GM23338 (cell line): ENCODE measurements at regions not wholly inside any gene's neighbourhood (a gene's known extent, or its start where the extent isn't known, plus 50 kb on each side); places are given as distances from the start of the nearest gene placed in this dataset.

Experiments used
- ATAC-seq: fragments of 200-7000 bp; cut with Tn5 transposase; 3 replicates; pipeline ENCODE4 v1.9.1; 2020
- DNase-seq: peaks from one replicate; pipeline ENCODE4 v3.0.0-alpha.2; 2015; ENCODE audit warnings: low spot score
- H2AFZ ChIP-seq: fragments of 200-600 bp; sonication (generic); 2 replicates; pipeline ENCODE4 v1.8.0; 2016; ENCODE audit warnings: antibody characterized with exemption, mild to moderate bottlenecking, moderate library complexity
- H3F3A ChIP-seq: fragments of 200-600 bp; sonication (generic); replicated peaks from 2 replicates; pipeline ENCODE4 v1.8.0; 2017; ENCODE audit warnings: antibody characterized with exemption, mixed run types, low read depth
- H3K27ac ChIP-seq: fragments of 200-600 bp; sonication (generic); 2 replicates; pipeline ENCODE4 v1.6.1; 2016; ENCODE audit warnings: low read depth
- H3K27me3 ChIP-seq: fragments of 200-600 bp; sonication (generic); 2 replicates; pipeline ENCODE4 v1.8.0; 2016; ENCODE audit warnings: mild to moderate bottlenecking, mixed run types, moderate library complexity; ENCODE audit not compliant: insufficient read depth
- H3K36me3 ChIP-seq: fragments of 200-600 bp; sonication (generic); 2 replicates; pipeline ENCODE4 v1.8.0; 2016; ENCODE audit warnings: mild to moderate bottlenecking; ENCODE audit not compliant: insufficient read depth
- H3K4me1 ChIP-seq: fragments of 200-600 bp; sonication (generic); 2 replicates; pipeline ENCODE4 v1.8.0; 2016; ENCODE audit warnings: mild to moderate bottlenecking, moderate library complexity; ENCODE audit not compliant: insufficient read depth
- H3K4me2 ChIP-seq: fragments of 200-600 bp; sonication (generic); 2 replicates; pipeline ENCODE4 v1.7.1; 2017; ENCODE audit warnings: mixed run types
- H3K4me3 ChIP-seq: fragments of 200-600 bp; sonication (generic); 2 replicates; pipeline ENCODE4 v1.6.1; 2016; ENCODE audit warnings: mixed run types
- H3K79me2 ChIP-seq: fragments of 200-600 bp; sonication (generic); replicated peaks from 2 replicates; pipeline ENCODE4 v1.8.0; 2017; ENCODE audit warnings: mild to moderate bottlenecking; ENCODE audit not compliant: insufficient read depth
- H3K9me2 ChIP-seq: fragments of 200-600 bp; sonication (generic); 2 replicates; pipeline ENCODE4 v1.8.0; 2017; ENCODE audit not compliant: insufficient read depth
- H4K20me1 ChIP-seq: fragments of 200-600 bp; sonication (generic); replicated peaks from 2 replicates; pipeline ENCODE4 v1.8.0; 2017; ENCODE audit warnings: mild to moderate bottlenecking; ENCODE audit not compliant: insufficient read depth
- H3K27ac Mint-ChIP-seq: 2 replicates; pipeline ENCODE4 v1.8.0; 2020; ENCODE audit warnings: inconsistent platforms, mild to moderate bottlenecking, moderate library complexity, mixed read lengths
- H3K27me3 Mint-ChIP-seq: 3 replicates; pipeline ENCODE4 v1.8.0; 2022; ENCODE audit warnings: low read depth, mild to moderate bottlenecking, moderate library complexity, mixed read lengths, inconsistent platforms; ENCODE audit not compliant: insufficient read depth, poor library complexity
- H3K36me3 Mint-ChIP-seq: 3 replicates; pipeline ENCODE4 v1.8.0; 2021; ENCODE audit warnings: low read depth, mild to moderate bottlenecking, inconsistent platforms, moderate library complexity, mixed read lengths
- H3K4me1 Mint-ChIP-seq: 3 replicates; pipeline ENCODE4 v1.8.0; 2020; ENCODE audit warnings: mild to moderate bottlenecking, inconsistent platforms, mixed read lengths
- H3K4me3 Mint-ChIP-seq: 3 replicates; pipeline ENCODE4 v1.8.0; 2021; ENCODE audit warnings: moderate library complexity, mild to moderate bottlenecking, inconsistent platforms, mixed read lengths
- H3K9me3 Mint-ChIP-seq: 3 replicates; pipeline ENCODE4 v1.8.0; 2020; ENCODE audit warnings: moderate library complexity, mild to moderate bottlenecking, inconsistent platforms, mixed read lengths
- CREB1 ChIP-seq: fragments of 250-450 bp; sonication (Bioruptor Pico); IDR thresholded peaks from 2 replicates; pipeline ENCODE4 v1.5.0; 2020; ENCODE audit warnings: low read depth, mild to moderate bottlenecking, moderate library complexity
- CTCF ChIP-seq, 2 experiments: fragments of 200-600 bp in 1 of 2; sonication (generic) in 1 of 2; conservative IDR thresholded peaks; 2 replicates each; pipeline versions ENCODE4 v1.5.1 to v1.6.1; 2016 to 2017; ENCODE audit warnings: antibody characterized with exemption in 2 of 2, low read depth in 2 of 2, mild to moderate bottlenecking in 2 of 2, moderate library complexity in 1 of 2
- ETS1 ChIP-seq: IDR thresholded peaks from 2 replicates; pipeline ENCODE4 v1.6.1; 2016; ENCODE audit warnings: antibody characterized with exemption
- EZH2 ChIP-seq: fragments of 200-600 bp; sonication (generic); IDR thresholded peaks from one replicate; pipeline ENCODE4 v1.8.0; 2017; ENCODE audit warnings: antibody characterized with exemption, mild to moderate bottlenecking, low read depth; ENCODE audit not compliant: unreplicated experiment
- EZH2phosphoT487 ChIP-seq: fragments of 200-600 bp; sonication (generic); IDR thresholded peaks from one replicate; pipeline ENCODE4 v1.8.1; 2018; ENCODE audit warnings: antibody characterized with exemption; ENCODE audit not compliant: unreplicated experiment
- JUNB ChIP-seq: IDR thresholded peaks from one replicate; pipeline ENCODE4 v1.6.1; 2016; ENCODE audit warnings: antibody characterized with exemption; ENCODE audit not compliant: unreplicated experiment
- NANOG ChIP-seq: IDR thresholded peaks from 2 replicates; pipeline ENCODE4 v1.6.1; 2016; ENCODE audit warnings: antibody characterized with exemption, borderline replicate concordance
- POLR2AphosphoS5 ChIP-seq: IDR thresholded peaks from 2 replicates; pipeline ENCODE4 v1.6.1; 2016; ENCODE audit warnings: antibody characterized with exemption, low read depth
- STAT1 ChIP-seq: IDR thresholded peaks from one replicate; pipeline ENCODE4 v1.6.1; 2016; ENCODE audit warnings: antibody characterized with exemption; ENCODE audit not compliant: unreplicated experiment
- ZNF114 ChIP-seq: fragments of 250-450 bp; sonication (Bioruptor Pico); IDR thresholded peaks from 2 replicates; pipeline ENCODE4 v1.5.0; 2020; ENCODE audit warnings: mild to moderate bottlenecking, moderate library complexity
- ZNF331 ChIP-seq: fragments of 250-450 bp; sonication (Bioruptor Pico); IDR thresholded peaks from 2 replicates; pipeline ENCODE4 v1.5.0; 2020; ENCODE audit warnings: low read depth, mild to moderate bottlenecking, moderate library complexity
- ZNF462 ChIP-seq: fragments of 250-450 bp; sonication (Bioruptor Pico); IDR thresholded peaks from 2 replicates; pipeline ENCODE4 v1.5.0; 2020; ENCODE audit warnings: mild to moderate bottlenecking, moderate library complexity
- TF ChIP-seq, protein P1 (sequence below): IDR thresholded peaks from one replicate; pipeline ENCODE4 v1.6.1; 2018; ENCODE audit warnings: antibody characterized with exemption; ENCODE audit not compliant: unreplicated experiment

DNA sequence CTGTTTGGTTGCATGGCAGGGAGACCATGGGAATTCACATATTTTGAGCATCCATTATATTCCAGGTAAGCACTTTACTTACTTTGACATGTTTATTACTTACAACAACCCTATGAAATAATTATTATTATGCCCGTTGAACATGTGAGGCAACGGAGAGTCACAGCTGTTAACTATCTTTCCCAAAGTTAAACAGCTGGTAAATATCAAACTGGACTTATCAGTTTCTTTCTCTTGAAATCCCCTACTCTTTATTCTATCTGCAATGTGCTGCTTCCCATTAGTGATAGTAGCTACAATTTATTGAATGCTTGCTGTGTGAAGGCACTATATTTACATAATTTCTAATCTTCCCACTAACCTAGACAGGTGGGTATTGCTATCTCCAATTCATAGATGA is 847.7 kb upstream of the MAP3K7 start:
- Histone ChIP-seq H3F3A (no peaks in the 10 kb centered on the region), H3K79me2 (no peaks in the 10 kb centered on the region), H3K9me2 (no peaks in the 10 kb centered on the region), H4K20me1 (no peaks in the 10 kb centered on the region), H3K27me3 (no peaks in the 10 kb centered on the region), H2AFZ (no peak overlapping the region), H3K4me1 (peaks cover 11% of the 10 kb centered on the region), H3K36me3 (no peaks in the 10 kb centered on the region), H3K27ac (no peak overlapping the region), H3K4me2 (no peak overlapping the region), H3K4me3 (no peak overlapping the region)
- H3K27ac Mint-ChIP-seq: no peak overlapping the region
- ATAC-seq: no peak
- no peak for TF ChIP-seq JUNB
- no peak for TF ChIP-seq ZNF331 (CRISPR knock-in tag)
- TF ChIP-seq, protein P1, sequence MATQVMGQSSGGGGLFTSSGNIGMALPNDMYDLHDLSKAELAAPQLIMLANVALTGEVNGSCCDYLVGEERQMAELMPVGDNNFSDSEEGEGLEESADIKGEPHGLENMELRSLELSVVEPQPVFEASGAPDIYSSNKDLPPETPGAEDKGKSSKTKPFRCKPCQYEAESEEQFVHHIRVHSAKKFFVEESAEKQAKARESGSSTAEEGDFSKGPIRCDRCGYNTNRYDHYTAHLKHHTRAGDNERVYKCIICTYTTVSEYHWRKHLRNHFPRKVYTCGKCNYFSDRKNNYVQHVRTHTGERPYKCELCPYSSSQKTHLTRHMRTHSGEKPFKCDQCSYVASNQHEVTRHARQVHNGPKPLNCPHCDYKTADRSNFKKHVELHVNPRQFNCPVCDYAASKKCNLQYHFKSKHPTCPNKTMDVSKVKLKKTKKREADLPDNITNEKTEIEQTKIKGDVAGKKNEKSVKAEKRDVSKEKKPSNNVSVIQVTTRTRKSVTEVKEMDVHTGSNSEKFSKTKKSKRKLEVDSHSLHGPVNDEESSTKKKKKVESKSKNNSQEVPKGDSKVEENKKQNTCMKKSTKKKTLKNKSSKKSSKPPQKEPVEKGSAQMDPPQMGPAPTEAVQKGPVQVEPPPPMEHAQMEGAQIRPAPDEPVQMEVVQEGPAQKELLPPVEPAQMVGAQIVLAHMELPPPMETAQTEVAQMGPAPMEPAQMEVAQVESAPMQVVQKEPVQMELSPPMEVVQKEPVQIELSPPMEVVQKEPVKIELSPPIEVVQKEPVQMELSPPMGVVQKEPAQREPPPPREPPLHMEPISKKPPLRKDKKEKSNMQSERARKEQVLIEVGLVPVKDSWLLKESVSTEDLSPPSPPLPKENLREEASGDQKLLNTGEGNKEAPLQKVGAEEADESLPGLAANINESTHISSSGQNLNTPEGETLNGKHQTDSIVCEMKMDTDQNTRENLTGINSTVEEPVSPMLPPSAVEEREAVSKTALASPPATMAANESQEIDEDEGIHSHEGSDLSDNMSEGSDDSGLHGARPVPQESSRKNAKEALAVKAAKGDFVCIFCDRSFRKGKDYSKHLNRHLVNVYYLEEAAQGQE: no peak
- TF ChIP-seq NANOG: no peak
- no peak for TF ChIP-seq POLR2AphosphoS5
- no peak for TF ChIP-seq ZNF114 (CRISPR knock-in tag)
- no peak for TF ChIP-seq EZH2phosphoT487
- TF ChIP-seq STAT1: no peak
- no peak for TF ChIP-seq CTCF (conservative IDR thresholded peaks at IDR 0.05; ENCODE audit: low read depth in 2 of 2)
- no peak for TF ChIP-seq CREB1 (CRISPR knock-in tag)
- no peak for TF ChIP-seq EZH2
- no peak for TF ChIP-seq ETS1
- TF ChIP-seq ZNF462 (CRISPR knock-in tag): no peak
- no peak overlapping the region for H3K4me3 Mint-ChIP-seq
- H3K27me3 Mint-ChIP-seq: peaks cover 9% of the 10 kb centered on the region
- no peak for DNase-seq
- H3K4me1 Mint-ChIP-seq: peaks cover 10% of the 10 kb centered on the region
- H3K9me3 Mint-ChIP-seq: no peaks in the 10 kb centered on the region
- no peaks in the 10 kb centered on the region for H3K36me3 Mint-ChIP-seq
